ENCODE measurements at regions not wholly inside any gene's neighbourhood (a gene's known extent, or its start where the extent isn't known, plus 50 kb on each side); places are given as distances from the start of the nearest gene placed in this dataset.

GRCh38 chr2:128681507-128681906 is 362.8 kb upstream of the HS6ST1 start:
- no peak for DNase-seq (ENCODE audit: low spot score)

GRCh38 chr2:128682266-128682665 is 363.6 kb upstream of the HS6ST1 start:
- Histone ChIP-seq H4K20me1 (ENCODE audit: insufficient read depth, poor library complexity, severe bottlenecking) (no peaks in the 10 kb centered on the region), H3K27ac (no peak overlapping the region), H3K4me2 (no peak overlapping the region), H3K27me3 (no peaks in the 10 kb centered on the region), H3K79me2 (no peaks in the 10 kb centered on the region), H3K4me1 (ENCODE audit: insufficient read depth) (no peaks in the 10 kb centered on the region), H3K9me2 (replicated peaks; ENCODE audit: insufficient read depth) (no peaks in the 10 kb centered on the region), H3K4me3 (no peak overlapping the region), H2AFZ (no peak overlapping the region), H3K9me3 (ENCODE audit: low read depth) (no peaks in the 10 kb centered on the region), H3K36me3 (replicated peaks; ENCODE audit: insufficient read depth, low read depth) (no peaks in the 10 kb centered on the region)
- WGBS (ENCODE audit: low lambda C conversion rate, missing lambda C conversion rate): 78% methylated on average over 7 of the region's 7 CpGs
- no peak for TF ChIP-seq CTCF (IDR thresholded peaks at IDR 0.05; ENCODE audit: poor library complexity)
- no peak for TF ChIP-seq EZH2phosphoT487 (IDR thresholded peaks at IDR 0.05; ENCODE audit: low read depth, severe bottlenecking, unreplicated experiment)
- TF ChIP-seq EZH2 (IDR thresholded peaks at IDR 0.05; ENCODE audit: borderline replicate concordance): no peak
- no peak for DNase-seq (ENCODE audit: low spot score)

More at GRCh38 chr2:128681507-128681906, 362.8 kb upstream of the HS6ST1 start:
- 42% methylated on average over 5 of the region's 5 CpGs for WGBS (ENCODE audit: low lambda C conversion rate, missing lambda C conversion rate)
- no peaks in the 10 kb centered on the region for H4K20me1 ChIP-seq (ENCODE audit: insufficient read depth, poor library complexity, severe bottlenecking)
- no peaks in the 10 kb centered on the region for H3K4me1 ChIP-seq (ENCODE audit: insufficient read depth)
- no peak for TF ChIP-seq EZH2phosphoT487 (IDR thresholded peaks at IDR 0.05; ENCODE audit: low read depth, severe bottlenecking, unreplicated experiment)
- TF ChIP-seq CTCF (IDR thresholded peaks at IDR 0.05; ENCODE audit: poor library complexity): no peak
- no peak for TF ChIP-seq EZH2 (IDR thresholded peaks at IDR 0.05; ENCODE audit: borderline replicate concordance)
- no peak overlapping the region for H3K4me2 ChIP-seq
- no peaks in the 10 kb centered on the region for H3K9me2 ChIP-seq (replicated peaks; ENCODE audit: insufficient read depth)
- no peak overlapping the region for H2AFZ ChIP-seq
- no peak overlapping the region for H3K4me3 ChIP-seq
- H3K9me3 ChIP-seq (ENCODE audit: low read depth): no peaks in the 10 kb centered on the region
- H3K36me3 ChIP-seq (replicated peaks; ENCODE audit: insufficient read depth, low read depth): no peaks in the 10 kb centered on the region
- no peaks in the 10 kb centered on the region for H3K27me3 ChIP-seq
- no peaks in the 10 kb centered on the region for H3K79me2 ChIP-seq
- no peak overlapping the region for H3K27ac ChIP-seq

GRCh38 chr2:128682729-128683284 is 364.1 kb upstream of the HS6ST1 start:
- H3K4me3 ChIP-seq: no peak overlapping the region
- DNase-seq (ENCODE audit: low spot score): no peak
- no peak for TF ChIP-seq EZH2phosphoT487 (IDR thresholded peaks at IDR 0.05; ENCODE audit: low read depth, severe bottlenecking, unreplicated experiment)
- WGBS (ENCODE audit: low lambda C conversion rate, missing lambda C conversion rate): 86% methylated on average over 13 of the region's 13 CpGs
- H3K27me3 ChIP-seq: no peaks in the 10 kb centered on the region
- no peaks in the 10 kb centered on the region for H3K36me3 ChIP-seq (replicated peaks; ENCODE audit: insufficient read depth, low read depth)
- H3K79me2 ChIP-seq: no peaks in the 10 kb centered on the region
- no peaks in the 10 kb centered on the region for H3K9me3 ChIP-seq (ENCODE audit: low read depth)
- H3K9me2 ChIP-seq (replicated peaks; ENCODE audit: insufficient read depth): no peaks in the 10 kb centered on the region
- H3K4me1 ChIP-seq (ENCODE audit: insufficient read depth): no peaks in the 10 kb centered on the region
- no peaks in the 10 kb centered on the region for H4K20me1 ChIP-seq (ENCODE audit: insufficient read depth, poor library complexity, severe bottlenecking)
- H3K27ac ChIP-seq: no peak overlapping the region
- no peak overlapping the region for H3K4me2 ChIP-seq
- no peak overlapping the region for H2AFZ ChIP-seq

GRCh38 chr2:128684523-128684922 is 365.9 kb upstream of the HS6ST1 start:
- Histone ChIP-seq H3K9me2 (replicated peaks; ENCODE audit: insufficient read depth) (no peaks in the 10 kb centered on the region), H3K36me3 (replicated peaks; ENCODE audit: insufficient read depth, low read depth) (no peaks in the 10 kb centered on the region), H3K27ac (no peak overlapping the region), H3K4me1 (ENCODE audit: insufficient read depth) (no peaks in the 10 kb centered on the region), H3K79me2 (no peaks in the 10 kb centered on the region), H3K4me2 (no peak overlapping the region), H2AFZ (no peak overlapping the region), H3K9me3 (ENCODE audit: low read depth) (no peaks in the 10 kb centered on the region), H4K20me1 (ENCODE audit: insufficient read depth, poor library complexity, severe bottlenecking) (no peaks in the 10 kb centered on the region), H3K27me3 (no peaks in the 10 kb centered on the region), H3K4me3 (no peak overlapping the region)
- 90% methylated on average over 2 of the region's 2 CpGs for WGBS (ENCODE audit: low lambda C conversion rate, missing lambda C conversion rate)
- TF ChIP-seq EZH2 (IDR thresholded peaks at IDR 0.05; ENCODE audit: borderline replicate concordance): no peak
- TF ChIP-seq CTCF (IDR thresholded peaks at IDR 0.05; ENCODE audit: poor library complexity): no peak
- TF ChIP-seq EZH2phosphoT487 (IDR thresholded peaks at IDR 0.05; ENCODE audit: low read depth, severe bottlenecking, unreplicated experiment): no peak
- DNase-seq (ENCODE audit: low spot score): no peak
